ENCODE measurements at regions not wholly inside any gene's neighbourhood (a gene's known extent, or its start where the extent isn't known, plus 50 kb on each side); places are given as distances from the start of the nearest gene placed in this dataset. TPM values are rescaled to one million over a fixed set of nuclear protein-coding genes. Genes with fewer than 3 reads are reported as not detected.

GRCh38 chr6:19781269-19781668, 55.9 kb upstream of the ID4 start:
- DNase-seq (ENCODE audit: low spot score): no peak

- no peak for DNase-seq (ENCODE audit: low spot score)
Observed at GRCh38 chr6:19782588-19782987, 54.6 kb upstream of the ID4 start.

Small RNA genes lying in the stretch of these regions (microRNA-seq; reads per million reads assigned to microRNA genes)
- gene MIR548A1 (ENCODE audit: borderline number of aligned reads): not detected
